Heart right ventricle (tissue), 16 donors: ENCODE measurements at regions not wholly inside any gene's neighbourhood (a gene's known extent, or its start where the extent isn't known, plus 50 kb on each side); places are given as distances from the start of the nearest gene placed in this dataset.

ENCODE experiments used
- ATAC-seq, 8 donors: fragments of 200-7000 bp; cut with Tn5 transposase; one replicate each; pipeline ENCODE4 v1.9.1; 2020; ENCODE audit warnings: mild to moderate bottlenecking in 8 of 8, moderate library complexity in 8 of 8, moderate number of reproducible peaks in 1 of 8
- DNase-seq, 2 donors: peaks; one replicate each; pipeline ENCODE4 v3.0.0-alpha.2; 2020
- H3K27ac ChIP-seq, 10 donors: fragments of 200-600 bp; sonication (generic) in 2 of 10; one replicate each; pipeline versions ENCODE4 v1.5.0 to v1.8.0; 2020 to 2022; ENCODE audit warnings: mild to moderate bottlenecking in 3 of 10
- H3K27me3 ChIP-seq, 7 donors: fragments of 200-600 bp; one replicate each; pipeline ENCODE4 v1.8.0; 2021 to 2022; ENCODE audit warnings: mild to moderate bottlenecking in 2 of 7
- H3K36me3 ChIP-seq, 9 donors: fragments of 200-600 bp; sonication (generic) in 1 of 9; one replicate each; pipeline versions ENCODE4 v1.5.0 to v1.8.0; 2020 to 2022; ENCODE audit warnings: mild to moderate bottlenecking in 2 of 9
- H3K4me1 ChIP-seq, 9 donors: fragments of 200-600 bp; sonication (generic) in 1 of 9; one replicate each; pipeline versions ENCODE4 v1.5.0 to v1.8.0; 2020 to 2022; ENCODE audit warnings: mild to moderate bottlenecking in 4 of 9
- H3K4me3 ChIP-seq, 10 donors: fragments of 200-600 bp; sonication (generic) in 2 of 10; one replicate each; pipeline versions ENCODE4 v1.5.0 to v1.8.0; 2020 to 2022; ENCODE audit warnings: mild to moderate bottlenecking in 7 of 10, moderate library complexity in 2 of 10
- H3K9me3 ChIP-seq, 11 donors: fragments of 200-600 bp in 10 of 11; sonication (generic) in 2 of 11; one replicate each; pipeline versions ENCODE4 v1.5.0 to v1.8.0; 2013 to 2022; ENCODE audit warnings: mild to moderate bottlenecking in 2 of 11, control low read depth in 1 of 11, moderate library complexity in 1 of 11
- WGBS, 2 donors: extraction: QIAGEN DNeasy Blood & Tissue Kit; methylation state at CpG; one replicate each; pipeline ENCODE4 v1.1.7; 2013; ENCODE audit warnings: inconsistent platforms in 1 of 2; 5-methylcytosine and 5-hydroxymethylcytosine counted together
- intact Hi-C, 10 donors: fragments of 100-400 bp; cut with DNase I; formaldehyde crosslinking; loops; one replicate each; pipeline versions ENCODE4 v1.11.1 to v1.14.2; 2022
- TF ChIP-seq, protein P1 (sequence below), 9 donors: fragments of 200-600 bp; sonication (generic) in 2 of 9; IDR thresholded peaks; one replicate each; pipeline versions ENCODE4 v1.5.0 to v1.8.0; 2021 to 2022; ENCODE audit warnings: antibody characterized with exemption in 9 of 9, mild to moderate bottlenecking in 5 of 9, moderate library complexity in 1 of 9
- donor health status: Arrhythmogenic right ventricular cardiomyopathy.
- donor health status: ischemic (EF 13 %, LVEDD 7.1; RV severe dilation, severe dysfunction).
- donor health status: healthy with polysubstance abuse.
- donor health status: DM: no; HTN: yes; CAD: no.
- donor health status: DM: no; HTN: no; CAD: no.
- donor health status: ischemic (EF 25% LVEDD 6.9; RV normal size, moderate dysfunction).
- donor health status: ischemic (EF 25% LVEDD 5.7; RV mildly dilated, moderate dysfunction).
- donor health status: healthy.
- donor health status: DM: yes; HTN: yes; CAD: no.
- donor health status: Ischemic cardiomyopathy.
- donor health status: ischemic (EF 35%, LVEDD 5.7; RV mildly dilated, moderate dysfunction).
- donor health status: nonischemic (EF 11% LVEDD 7.7; RV severe dilation, severe dysfunction).
- donor health status: DM: yes; HTN: yes; CAD: no.
- donor health status: PGD.
- donor health status: ischemic (EF 29% LVEDD 5.4; RV normal size, mild dysfunction).
- donor health status: nonischemic (EF 23%, LVEDD 6.1; RV moderate dilation, normal function).

DNA sequence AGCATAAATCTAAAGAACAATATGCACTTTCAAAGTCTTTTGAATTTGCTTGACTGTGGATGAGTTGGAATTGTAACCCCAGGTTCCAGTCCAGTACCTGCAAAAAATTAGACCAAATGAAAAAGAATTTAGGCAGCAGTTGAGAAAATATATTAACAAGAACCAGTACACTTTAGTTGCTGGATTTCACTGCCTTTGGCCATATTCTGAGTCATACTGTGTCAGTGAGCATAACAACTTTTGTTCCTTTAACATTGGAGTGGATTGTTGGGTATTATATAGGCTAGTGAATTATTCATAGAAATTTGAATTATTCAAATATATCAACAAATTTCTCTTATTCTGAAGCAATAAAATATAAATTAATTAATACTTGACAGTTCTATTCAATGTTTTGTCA is 101.5 kb upstream of the SMAD1 start:
- intact Hi-C loops: no loop called here

DNA sequence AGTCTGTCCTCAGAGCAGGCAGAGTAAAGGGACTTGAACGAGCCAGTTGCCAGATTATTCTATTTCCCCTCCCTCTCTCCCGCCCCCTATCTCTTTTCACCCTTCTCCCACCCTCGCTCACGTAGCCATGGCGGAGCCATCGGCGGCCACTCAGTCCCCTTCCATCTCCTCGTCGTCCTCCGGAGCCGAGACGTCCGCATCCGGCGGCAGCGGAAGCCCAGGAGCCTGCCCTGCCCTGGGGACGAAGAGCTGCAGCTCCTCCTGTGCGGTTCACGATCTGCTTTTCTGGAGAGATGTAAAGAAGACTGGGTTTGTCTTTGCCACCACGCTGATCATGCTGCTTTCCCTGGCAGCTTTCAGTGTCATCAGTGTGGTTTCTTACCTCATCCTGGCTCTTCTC is 106.2 kb upstream of the SMAD1 start:
- TF ChIP-seq, protein P1, sequence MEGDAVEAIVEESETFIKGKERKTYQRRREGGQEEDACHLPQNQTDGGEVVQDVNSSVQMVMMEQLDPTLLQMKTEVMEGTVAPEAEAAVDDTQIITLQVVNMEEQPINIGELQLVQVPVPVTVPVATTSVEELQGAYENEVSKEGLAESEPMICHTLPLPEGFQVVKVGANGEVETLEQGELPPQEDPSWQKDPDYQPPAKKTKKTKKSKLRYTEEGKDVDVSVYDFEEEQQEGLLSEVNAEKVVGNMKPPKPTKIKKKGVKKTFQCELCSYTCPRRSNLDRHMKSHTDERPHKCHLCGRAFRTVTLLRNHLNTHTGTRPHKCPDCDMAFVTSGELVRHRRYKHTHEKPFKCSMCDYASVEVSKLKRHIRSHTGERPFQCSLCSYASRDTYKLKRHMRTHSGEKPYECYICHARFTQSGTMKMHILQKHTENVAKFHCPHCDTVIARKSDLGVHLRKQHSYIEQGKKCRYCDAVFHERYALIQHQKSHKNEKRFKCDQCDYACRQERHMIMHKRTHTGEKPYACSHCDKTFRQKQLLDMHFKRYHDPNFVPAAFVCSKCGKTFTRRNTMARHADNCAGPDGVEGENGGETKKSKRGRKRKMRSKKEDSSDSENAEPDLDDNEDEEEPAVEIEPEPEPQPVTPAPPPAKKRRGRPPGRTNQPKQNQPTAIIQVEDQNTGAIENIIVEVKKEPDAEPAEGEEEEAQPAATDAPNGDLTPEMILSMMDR (IDR thresholded peaks at IDR 0.05): no peak
- intact Hi-C loops: no loop called here
- no peaks in the 10 kb centered on the region for H3K4me1 ChIP-seq
- H3K9me3 ChIP-seq: no peaks in the 10 kb centered on the region
- H3K4me3 ChIP-seq: no peak overlapping the region
- 94 to 95% methylated on average over 20 of the region's 20 CpGs for WGBS, 2 donors
- H3K27ac ChIP-seq: no peak overlapping the region
- no peaks in the 10 kb centered on the region for H3K36me3 ChIP-seq
- DNase-seq (no peak), ATAC-seq (no peak)
- H3K27me3 ChIP-seq: no peaks in the 10 kb centered on the region

More for the DNA sequence above, 101.5 kb upstream of the SMAD1 start:
- no peak for DNase-seq
- TF ChIP-seq, protein P1 (IDR thresholded peaks at IDR 0.05): no peak
- no peaks in the 10 kb centered on the region for H3K4me1 ChIP-seq
- ATAC-seq: no peak
- peaks cover 0 to 23% (median 4%) of the 10 kb centered on the region in 11 donors for H3K9me3 ChIP-seq
- no peaks in the 10 kb centered on the region for H3K36me3 ChIP-seq
- H3K4me3 ChIP-seq: no peak overlapping the region
- H3K27ac ChIP-seq: no peak overlapping the region
- H3K27me3 ChIP-seq: no peaks in the 10 kb centered on the region

- Histone ChIP-seq H3K27me3 (no peaks in the 10 kb centered on the region), H3K9me3 (peaks cover 0 to 6% (median 0%) of the 10 kb centered on the region in 11 donors), H3K4me1 (no peaks in the 10 kb centered on the region), H3K27ac (no peak overlapping the region), H3K4me3 (no peak overlapping the region), H3K36me3 (no peaks in the 10 kb centered on the region)
- TF ChIP-seq, protein P1 (IDR thresholded peaks at IDR 0.05): no peak
- 78 to 90% methylated on average over 4 of the region's 4 CpGs for WGBS, 2 donors
- ATAC-seq (no peak), DNase-seq (no peak)
- intact Hi-C loops: no loop called here
Measured at GRCh38 chr4:145352438-145353145, 129.1 kb upstream of the SMAD1 start.

- DNase-seq: no peak
- TF ChIP-seq, protein P1 (IDR thresholded peaks at IDR 0.05): no peak
- Histone ChIP-seq H3K27ac (no peak overlapping the region), H3K36me3 (no peaks in the 10 kb centered on the region), H3K27me3 (no peaks in the 10 kb centered on the region), H3K9me3 (peaks cover 0 to 6% (median 0%) of the 10 kb centered on the region in 11 donors), H3K4me1 (peaks cover 0 to 5% (median 0%) of the 10 kb centered on the region in 9 donors), H3K4me3 (no peak overlapping the region)
- ATAC-seq: no peak
- intact Hi-C loops: no loop called here
- 93 to 94% methylated on average over 1 of the region's 1 CpG for whole genome bisulfite sequencing, 2 donors
Measured at GRCh38 chr4:145351922-145352321, 129.7 kb upstream of the SMAD1 start.
